ACHN (cell line): ENCODE measurements at regions not wholly inside any gene's neighbourhood (a gene's known extent, or its start where the extent isn't known, plus 50 kb on each side); places are given as distances from the start of the nearest gene placed in this dataset.
A peak's percentile ranks its signal among the peaks of the same experiment; 100 is the strongest.
"Not testable (repeated sequence)": the region's sequence is repeated elsewhere in the genome, so short reads cannot be mapped to it uniquely, and the experiment has no call there.

Source experiments
- DNase-seq: peaks from one replicate; pipeline ENCODE4 v3.0.0-alpha.2; 2015
- in situ Hi-C: cut with HindIII; loops from 2 replicates; pipeline ENCODE4 v1.10.0; 2017; ENCODE audit warnings: low sequenced_read_pairs, low pct_ligation_motif_present, low pct_unique_long_range_greater_than_20kb

GRCh38 chr5:100406640-100407039 is 128.5 kb upstream of the FAM174A start:
- in situ Hi-C loops: no loop called here
- DNase-seq: no peak

GRCh38 chr5:100402071-100402470 is 133.1 kb upstream of the FAM174A start:
- in situ Hi-C loops: no loop called here
- DNase-seq: no peak

GRCh38 chr5:100401149-100401548 is 134.0 kb upstream of the FAM174A start:
- in situ Hi-C loops: no loop called here
- DNase-seq: no peak

GRCh38 chr5:100398815-100399214 is 136.4 kb upstream of the FAM174A start:
- in situ Hi-C loops, DNase-seq: not testable (repeated sequence)

- DNase-seq, in situ Hi-C loops: not testable (repeated sequence)
These were observed 155.8 kb upstream of the FAM174A start for GRCh38 chr5:100379254-100379858.

GRCh38 chr5:100364757-100365478 is 170.3 kb upstream of the FAM174A start:
- in situ Hi-C loops: not testable (repeated sequence)

GRCh38 chr5:100364343-100364742 is 170.8 kb upstream of the FAM174A start:
- in situ Hi-C loops, DNase-seq: not testable (repeated sequence)

More at GRCh38 chr5:100364757-100365478, 170.3 kb upstream of the FAM174A start:
- DNase-seq: not testable (repeated sequence)

- in situ Hi-C loops, DNase-seq: not testable (repeated sequence)
These were observed 175.2 kb upstream of the FAM174A start for GRCh38 chr5:100359998-100360397.

GRCh38 chr5:100346269-100346668 is 188.9 kb upstream of the FAM174A start:
- in situ Hi-C loops, DNase-seq: not testable (repeated sequence)

GRCh38 chr5:100341485-100341884 is 193.7 kb upstream of the FAM174A start:
- in situ Hi-C loops, DNase-seq: not testable (repeated sequence)

GRCh38 chr5:100322483-100322882 is 212.7 kb upstream of the FAM174A start:
- in situ Hi-C loops: no loop called here
- no peak for DNase-seq

GRCh38 chr5:100319885-100320284 is 215.3 kb upstream of the FAM174A start:
- DNase-seq: no peak
- in situ Hi-C loops: no loop called here

GRCh38 chr5:100313657-100314056 is 221.5 kb upstream of the FAM174A start:
- in situ Hi-C loops: no loop called here

GRCh38 chr5:100311806-100312205 is 223.4 kb upstream of the FAM174A start:
- DNase-seq: peak; percentile 39
- in situ Hi-C loops: no loop called here

More at GRCh38 chr5:100313657-100314056, 221.5 kb upstream of the FAM174A start:
- DNase-seq: no peak

GRCh38 chr5:100306000-100306399 is 229.2 kb upstream of the FAM174A start:
- in situ Hi-C loops: no loop called here
- DNase-seq: peak; percentile 5

- no peak for DNase-seq
- in situ Hi-C loops: no loop called here
These were observed 232.0 kb upstream of the FAM174A start for GRCh38 chr5:100303216-100303615.

GRCh38 chr5:100299261-100299660 is 235.9 kb upstream of the FAM174A start:
- in situ Hi-C loops: no loop called here
- DNase-seq: no peak

GRCh38 chr5:100276071-100276470 is 259.1 kb upstream of the FAM174A start:
- DNase-seq: no peak
- in situ Hi-C loops: no loop called here

GRCh38 chr5:100275631-100276030 is 259.5 kb upstream of the FAM174A start:
- DNase-seq: no peak
- in situ Hi-C loops: no loop called here
